HG02642 (cell line): ENCODE measurements at regions not wholly inside any gene's neighbourhood (a gene's known extent, or its start where the extent isn't known, plus 50 kb on each side); places are given as distances from the start of the nearest gene placed in this dataset.
"Not testable (repeated sequence)": the region's sequence is repeated elsewhere in the genome, so short reads cannot be mapped to it uniquely, and the experiment has no call there.

Source experiments
- ATAC-seq: cut with Tn5 transposase; IDR thresholded peaks from one replicate; pipeline ENCODE4 v1.9.1; 2021; ENCODE audit warnings: mild to moderate bottlenecking; ENCODE audit not compliant: unreplicated experiment, poor library complexity

DNA sequence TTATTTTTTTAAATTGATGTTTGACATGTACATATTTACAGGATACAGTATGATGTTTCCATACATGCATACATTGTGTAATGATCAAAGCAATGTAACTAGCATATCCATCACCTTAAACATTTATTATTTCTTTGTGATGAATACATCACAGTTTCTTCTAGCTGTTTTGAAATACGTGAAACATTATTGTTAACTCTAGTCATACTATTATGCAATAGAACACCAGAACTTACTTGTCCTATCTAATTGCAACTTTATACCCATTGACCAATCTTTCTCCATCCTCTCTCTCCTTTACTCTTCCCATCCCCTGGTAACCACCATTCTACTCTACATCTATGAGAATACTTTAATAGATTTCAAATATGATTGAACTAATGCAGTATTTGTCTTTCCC is 1942.7 kb downstream of the PCDH9 start:
- no peak for ATAC-seq

DNA sequence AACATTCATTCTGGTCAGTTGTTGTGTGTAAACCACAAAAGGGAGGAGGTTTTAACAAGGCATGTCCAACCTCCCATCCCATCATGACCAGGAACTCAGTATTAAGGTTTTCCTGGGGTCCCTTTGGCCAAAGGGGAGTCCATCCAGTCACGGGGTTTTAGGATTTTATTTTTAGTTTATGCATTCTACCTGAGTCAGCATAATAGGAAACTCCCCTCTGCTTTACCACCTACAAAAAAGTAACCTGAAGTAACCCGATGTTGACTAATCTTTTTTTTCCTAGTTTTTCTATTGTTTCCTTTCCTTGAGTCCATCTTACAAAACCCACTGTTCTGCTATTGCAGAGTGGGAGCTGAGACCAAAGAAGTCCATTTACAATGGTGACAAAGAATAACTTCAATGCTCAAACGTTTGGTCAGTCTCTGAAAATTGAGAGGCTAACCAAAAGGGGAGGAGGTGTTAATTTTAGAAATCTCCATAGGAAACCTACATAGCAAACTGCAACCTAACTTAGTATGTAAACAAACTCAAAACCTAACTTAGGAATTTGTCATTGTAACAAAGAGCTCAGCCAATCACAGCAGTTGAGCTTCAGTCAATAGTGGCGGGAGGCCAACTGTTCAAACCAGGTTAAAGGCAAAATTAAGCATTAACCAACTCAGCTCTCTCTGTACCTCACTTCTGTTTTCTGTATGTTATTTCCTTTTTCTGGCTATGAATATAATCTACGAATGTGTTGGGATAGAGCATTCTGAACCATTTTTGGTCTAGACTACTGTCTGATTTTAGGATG is 1954.1 kb downstream of the PCDH9 start:
- ATAC-seq, result no peak

DNA sequence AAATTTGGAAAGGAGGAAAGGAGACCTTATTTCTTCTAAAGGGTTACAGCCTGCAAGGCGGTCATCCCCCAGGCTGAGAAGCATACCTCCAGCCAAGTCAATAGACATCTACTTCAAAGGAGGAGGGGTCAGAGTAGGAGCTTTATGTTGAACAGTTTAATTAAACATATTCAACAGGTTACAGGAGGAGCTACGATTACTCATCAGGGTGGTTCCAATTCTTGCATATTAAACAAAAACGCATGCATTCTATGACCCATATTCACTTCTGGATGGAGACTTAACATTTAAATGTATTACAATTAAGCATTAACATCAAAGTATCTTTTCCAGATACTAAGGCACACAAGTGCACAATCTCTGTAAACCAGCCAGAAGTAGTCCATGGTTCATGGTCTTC is 1955.0 kb downstream of the PCDH9 start:
- no peak for ATAC-seq

DNA sequence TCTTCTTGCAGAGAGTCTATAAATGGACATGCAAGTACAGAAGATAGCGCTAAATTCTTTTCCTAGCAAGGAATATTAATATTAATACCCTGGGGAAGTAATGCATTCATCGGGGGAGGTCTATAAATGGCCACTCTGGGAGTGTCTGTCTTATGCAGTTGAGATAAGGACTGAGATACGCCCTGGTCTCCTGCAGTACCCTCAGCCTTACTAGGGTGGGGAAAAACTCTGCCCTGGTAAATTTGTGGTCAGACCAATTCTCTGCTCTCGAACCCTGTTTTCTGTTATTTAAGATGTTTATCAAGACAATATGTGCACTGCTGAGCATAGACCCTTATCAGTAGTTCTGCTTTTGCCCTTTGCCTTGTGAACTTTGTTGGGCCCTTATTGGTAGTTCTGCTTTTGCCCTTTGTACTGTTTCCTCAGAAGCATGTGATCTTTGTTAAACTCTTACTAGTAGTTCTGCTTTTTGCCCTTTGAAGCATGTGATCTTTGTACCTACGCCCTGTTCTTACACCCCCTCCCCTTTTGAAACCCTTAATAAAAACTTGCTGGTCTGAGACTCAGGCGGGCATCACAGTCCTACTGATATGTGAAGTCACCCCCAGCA is 1956.2 kb downstream of the PCDH9 start:
- not testable (repeated sequence) for ATAC-seq

DNA sequence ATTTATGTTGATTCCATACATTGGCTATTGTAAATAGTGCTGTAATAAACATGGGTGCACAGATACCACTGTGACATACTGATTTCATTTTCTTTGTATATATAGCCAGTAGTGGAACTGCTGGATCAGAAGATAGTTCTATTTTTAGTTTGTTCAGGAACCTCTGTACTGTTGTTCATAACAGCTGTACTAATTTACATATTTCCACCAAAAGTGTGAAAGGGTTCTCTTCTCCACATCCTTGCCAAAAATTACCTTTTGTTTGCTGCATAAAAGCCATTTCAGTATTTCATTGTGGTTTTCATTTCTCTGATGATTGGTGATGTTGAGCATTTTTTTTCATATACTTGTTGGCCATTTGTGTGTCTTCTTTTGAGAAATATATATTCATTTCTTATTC is 1962.1 kb downstream of the PCDH9 start:
- ATAC-seq, result no peak

DNA sequence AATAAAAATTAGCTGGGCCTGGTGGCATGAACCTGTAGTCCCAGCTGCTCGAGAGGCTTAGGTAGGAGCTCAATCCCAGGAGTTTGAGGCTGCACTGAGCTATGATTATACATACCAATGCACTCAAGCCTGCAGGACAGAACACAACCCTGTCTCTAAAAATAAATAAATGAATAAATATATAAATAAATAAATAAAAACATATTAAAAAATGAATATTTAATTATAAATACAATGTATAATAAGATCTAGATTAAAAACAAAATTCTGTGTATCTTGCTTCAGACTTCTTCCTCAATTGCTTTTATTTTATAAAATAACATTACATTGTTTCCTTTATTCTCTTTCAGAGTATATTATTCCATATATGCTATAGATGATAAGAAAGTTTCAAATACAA is 1964.1 kb downstream of the PCDH9 start:
- ATAC-seq, result no peak

DNA sequence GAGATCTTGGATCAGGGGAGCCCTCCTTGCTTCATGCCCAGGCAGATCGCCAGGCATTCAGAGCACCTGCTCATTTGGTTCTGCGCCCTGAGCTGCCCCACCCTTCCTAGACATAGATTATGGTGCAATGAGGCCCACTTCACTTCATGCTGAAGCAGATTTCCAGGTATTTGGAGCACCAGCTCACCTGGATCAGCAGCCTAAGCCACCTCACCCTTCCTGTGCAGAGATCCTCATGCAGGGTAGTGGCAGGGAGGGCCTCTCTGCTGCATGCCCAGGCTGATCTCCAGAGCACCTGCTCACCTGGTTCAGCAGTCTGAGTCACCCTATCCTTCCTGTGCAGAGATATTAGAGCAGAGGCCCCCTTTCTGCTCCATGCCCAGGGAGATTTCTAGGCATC is 1966.1 kb downstream of the PCDH9 start:
- ATAC-seq, result no peak

DNA sequence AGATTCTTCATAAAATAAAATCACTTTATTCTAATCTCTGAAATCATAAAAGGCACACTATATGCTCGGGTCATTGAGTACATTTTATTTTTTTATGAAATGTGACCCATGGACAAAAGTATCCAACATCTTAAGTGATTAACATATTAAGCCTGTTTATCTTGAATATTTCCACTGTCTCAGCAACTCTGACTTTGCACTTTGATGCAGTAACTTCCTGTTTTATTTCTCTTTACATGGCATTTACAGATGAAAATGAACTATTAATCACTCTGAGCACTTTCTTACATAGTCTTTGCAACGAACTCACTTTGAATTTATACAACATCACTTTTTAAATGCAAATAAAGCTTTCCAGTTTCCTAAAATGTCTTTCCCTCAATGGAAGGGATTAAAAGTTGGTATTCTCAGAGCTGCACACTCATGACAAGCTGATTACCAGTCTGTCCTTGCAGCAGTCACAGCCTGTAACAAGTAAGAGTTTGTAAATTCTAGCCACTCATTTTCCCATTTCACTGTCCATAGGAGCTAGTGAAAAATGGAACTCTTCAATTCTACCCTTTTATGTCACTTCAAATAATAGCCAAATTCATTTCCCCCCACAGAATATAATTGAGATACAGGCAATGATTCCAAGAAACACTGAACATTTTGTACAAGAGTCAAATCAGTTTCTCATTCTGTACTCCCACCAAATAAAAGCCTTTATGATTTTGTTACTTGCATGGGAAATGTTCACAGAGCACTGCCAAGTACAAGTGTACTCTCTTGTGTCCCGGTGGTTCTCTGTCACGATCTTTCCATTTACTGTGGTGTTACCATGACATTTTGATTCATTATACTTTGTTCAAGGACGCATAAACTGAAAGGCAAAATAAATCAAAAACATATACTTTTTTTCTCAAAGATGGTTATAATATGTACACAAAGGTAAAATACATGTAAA is 1968.9 kb downstream of the PCDH9 start:
- ATAC-seq, result no peak

DNA sequence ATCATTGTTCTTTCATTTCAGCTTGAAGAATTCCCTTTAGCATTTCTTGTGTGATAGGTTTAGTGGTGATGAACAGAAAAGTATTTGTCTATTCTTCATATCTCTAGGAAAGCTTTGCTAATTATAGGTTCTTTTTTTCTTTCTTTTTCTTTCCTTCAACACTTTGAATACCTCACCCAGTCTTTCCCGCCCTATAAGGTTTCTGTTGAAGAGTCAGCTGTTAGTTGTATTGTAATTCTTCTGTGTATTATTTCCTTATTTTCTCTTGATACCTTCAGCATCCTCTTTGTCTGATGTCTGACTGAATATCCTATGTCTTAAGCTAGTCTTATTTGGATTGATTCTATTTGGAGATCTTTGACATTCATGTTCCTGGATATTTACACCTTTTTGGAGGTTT is 1989.4 kb downstream of the PCDH9 start:
- no peak for ATAC-seq

DNA sequence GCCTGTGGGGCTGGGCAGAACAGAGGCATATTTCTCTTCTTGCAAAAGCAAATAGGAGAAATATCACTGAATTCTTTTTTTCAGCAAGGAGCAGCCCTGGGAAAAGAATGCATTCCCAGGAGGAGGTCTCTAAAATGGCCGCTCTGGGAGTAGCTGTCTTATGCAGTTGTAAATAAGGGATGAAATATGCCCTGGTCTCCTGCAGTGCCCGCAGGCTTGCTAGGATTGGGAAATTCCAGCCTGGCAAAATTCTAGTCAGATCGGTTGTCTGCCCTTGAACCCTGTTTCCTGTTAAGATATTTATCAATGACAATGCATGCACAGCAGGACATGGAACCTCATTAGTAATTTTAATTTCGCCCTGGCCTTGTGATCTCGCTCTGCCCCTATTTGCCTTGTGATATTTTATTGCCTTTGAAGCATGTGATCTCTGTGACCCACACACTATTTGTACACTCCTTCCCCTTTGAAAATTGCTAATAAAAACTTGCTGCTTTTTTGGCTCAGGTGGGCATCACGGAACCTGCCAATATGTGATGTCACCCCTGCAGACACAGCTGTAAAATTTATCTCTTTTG is 1993.2 kb downstream of the PCDH9 start:
- no peak for ATAC-seq

DNA sequence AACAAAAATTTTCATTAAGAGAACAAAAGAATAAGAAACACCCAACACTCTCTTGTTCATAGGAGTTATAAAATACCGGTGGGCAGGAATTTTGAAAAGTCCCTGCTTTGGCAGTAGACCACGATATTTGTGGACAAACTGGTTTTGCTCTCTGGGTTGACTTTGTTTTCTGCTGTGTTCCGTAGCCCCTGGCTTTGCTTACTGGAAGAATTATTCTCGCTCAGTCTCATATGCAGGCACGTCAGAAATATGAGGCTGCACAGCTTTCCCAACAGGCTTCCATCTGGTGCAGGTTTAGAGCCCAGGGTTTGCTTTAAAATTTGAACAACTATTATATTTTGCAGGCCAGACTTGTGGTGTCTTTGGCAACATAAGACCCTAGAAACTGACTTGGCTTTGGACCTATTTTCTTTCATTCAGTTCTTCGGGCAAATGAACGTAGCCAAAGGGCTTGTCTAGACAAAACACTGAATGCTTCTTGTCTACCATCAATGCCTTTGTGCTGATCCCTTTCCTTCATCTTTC is 2012.6 kb downstream of the PCDH9 start:
- ATAC-seq, result no peak

DNA sequence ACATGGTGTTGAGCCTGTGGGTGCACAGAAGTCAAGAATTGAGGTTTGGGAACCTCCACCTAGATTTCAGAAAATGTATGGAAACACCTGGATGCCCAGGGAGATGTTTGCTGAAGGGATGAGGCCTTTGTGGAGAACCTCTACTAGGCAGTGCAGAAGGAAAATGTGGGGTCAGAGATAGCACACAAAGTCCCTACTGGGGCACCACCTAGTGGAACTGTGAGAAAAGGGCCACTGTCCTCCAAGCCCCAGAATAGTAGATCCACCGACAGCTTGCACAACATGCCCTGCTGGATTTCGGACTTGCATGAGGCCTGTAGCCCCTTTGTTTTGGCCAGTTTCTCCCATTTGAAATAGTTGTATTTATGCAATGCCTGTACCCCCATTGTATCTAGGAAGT is 2027.3 kb downstream of the PCDH9 start:
- not testable (repeated sequence) for ATAC-seq

DNA sequence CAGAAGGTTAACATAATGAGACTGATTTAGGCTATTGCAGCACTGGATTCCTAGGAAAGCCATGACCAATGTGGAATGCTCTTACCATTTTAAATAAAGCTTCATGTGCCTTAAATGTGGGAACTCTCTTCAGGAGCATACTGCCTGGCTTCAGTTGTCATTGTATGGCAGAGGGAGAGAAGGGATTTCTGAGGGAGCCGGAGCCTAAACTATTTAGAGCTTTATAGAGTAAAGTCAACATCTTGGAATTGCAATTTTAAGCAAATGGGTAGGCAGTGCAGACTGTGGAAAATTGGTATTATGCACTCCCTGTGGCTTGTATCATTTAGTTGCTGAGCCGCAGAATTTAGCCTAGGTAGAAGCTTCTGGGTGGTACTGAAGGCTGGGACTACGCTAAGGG is 2041.4 kb downstream of the PCDH9 start:
- no peak for ATAC-seq

DNA sequence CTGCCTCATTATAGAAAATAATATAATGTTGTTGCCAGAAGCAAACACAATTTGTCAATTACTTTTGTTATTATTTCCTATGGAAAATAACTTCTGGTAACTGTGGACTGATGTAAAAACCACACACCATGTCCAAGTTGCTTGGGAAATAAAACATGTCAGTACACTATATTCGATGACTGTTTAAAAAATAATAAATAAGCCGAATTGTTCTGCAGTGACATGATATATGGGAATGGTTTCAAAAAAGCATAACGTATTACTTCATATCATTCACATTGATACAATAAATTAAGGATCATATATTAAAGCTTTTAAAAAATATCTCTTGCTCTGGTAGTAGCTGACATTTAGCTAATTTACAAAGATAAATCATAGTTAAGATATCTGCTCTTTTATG is 2062.1 kb downstream of the PCDH9 start:
- ATAC-seq, result no peak

DNA sequence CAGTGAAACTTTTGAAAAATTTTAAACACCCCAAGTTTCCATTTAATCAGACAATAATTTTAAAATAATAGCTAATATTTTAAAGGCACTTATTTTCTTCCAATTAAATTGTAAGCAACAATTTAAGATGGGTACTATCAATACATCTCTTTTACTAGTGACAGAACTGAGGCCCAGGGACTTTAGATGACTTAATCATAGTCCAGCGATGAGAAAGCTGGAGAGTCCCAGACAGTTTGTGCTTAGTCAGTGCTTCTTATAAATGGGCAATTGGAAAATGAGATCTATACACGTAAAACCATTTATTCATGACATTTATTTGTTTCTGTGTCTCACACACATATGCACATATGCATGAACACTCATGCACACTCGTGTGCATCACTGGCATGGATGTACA is 2063.5 kb downstream of the PCDH9 start:
- ATAC-seq, result no peak

DNA sequence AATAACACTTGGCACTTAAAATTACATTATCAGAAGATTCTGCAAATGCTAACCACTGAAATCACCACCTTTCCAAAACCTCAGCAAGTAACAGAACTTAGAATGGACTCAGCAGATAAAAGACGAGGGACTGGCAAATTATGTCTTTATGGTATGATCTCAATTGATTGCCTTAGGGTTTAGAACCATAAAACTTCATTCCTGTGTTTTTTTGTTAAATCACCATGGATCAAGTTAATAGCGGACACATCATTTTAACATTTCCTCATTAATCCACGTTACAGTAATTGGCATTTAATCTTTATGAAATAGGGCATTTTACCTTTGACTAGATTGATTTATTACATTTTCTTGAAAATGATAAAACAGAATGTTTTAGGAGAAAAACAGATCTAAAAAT is 2070.3 kb downstream of the PCDH9 start:
- ATAC-seq, result no peak

DNA sequence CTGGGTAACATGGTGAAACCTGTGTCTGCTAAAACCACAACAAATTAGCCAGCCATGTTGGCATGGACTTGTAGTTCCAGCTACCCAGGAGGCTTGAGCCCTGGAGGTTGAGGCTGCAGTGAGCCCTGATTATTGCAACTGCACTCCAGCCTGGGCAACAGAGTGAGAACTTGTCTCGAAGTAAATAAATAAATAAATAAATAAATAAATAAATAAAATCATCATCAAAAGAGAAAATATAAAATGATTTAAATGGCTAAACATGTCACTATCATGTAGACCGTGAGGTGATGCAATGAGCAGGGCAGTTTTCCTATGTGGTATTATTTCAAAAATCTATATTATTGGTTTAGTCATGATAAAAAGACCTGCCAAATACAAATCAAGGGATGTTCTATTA is 2074.3 kb downstream of the PCDH9 start:
- no peak for ATAC-seq

DNA sequence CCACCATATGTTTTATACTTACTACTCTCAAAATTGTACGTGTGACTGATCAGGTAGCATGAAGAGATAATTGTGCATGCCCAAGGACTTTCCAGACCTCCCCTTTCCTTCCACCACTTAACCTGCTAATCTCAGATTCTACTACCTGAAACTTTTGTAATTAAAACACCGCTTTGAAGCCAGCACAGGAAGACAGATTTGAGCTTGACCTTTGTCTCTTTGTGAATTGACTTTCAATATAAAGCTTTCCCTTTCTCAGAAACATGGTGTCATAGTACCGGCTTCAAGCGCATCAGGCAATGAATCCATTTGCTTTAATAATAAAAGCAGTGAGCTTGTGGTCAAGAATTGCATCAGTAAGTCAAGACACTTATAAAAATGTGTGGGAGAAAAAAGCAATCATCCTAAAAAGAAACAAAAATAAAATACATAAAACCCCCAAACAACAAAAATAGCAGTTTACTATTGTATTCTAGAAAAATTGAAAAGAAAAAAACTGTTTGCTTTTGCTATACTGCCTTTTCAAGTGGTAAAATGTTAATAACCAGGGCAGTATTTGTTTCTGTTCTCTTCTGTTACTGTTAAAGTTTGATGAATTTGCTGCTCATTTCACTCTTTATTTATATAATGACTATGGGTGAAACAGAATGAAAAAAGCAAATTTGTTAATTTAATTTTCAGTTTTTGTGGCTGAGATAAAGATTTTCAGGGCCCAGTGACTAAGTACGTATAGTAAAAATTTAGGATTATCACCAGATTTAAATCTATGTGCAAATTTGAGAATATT is 2075.3 kb downstream of the PCDH9 start:
- no peak for ATAC-seq

DNA sequence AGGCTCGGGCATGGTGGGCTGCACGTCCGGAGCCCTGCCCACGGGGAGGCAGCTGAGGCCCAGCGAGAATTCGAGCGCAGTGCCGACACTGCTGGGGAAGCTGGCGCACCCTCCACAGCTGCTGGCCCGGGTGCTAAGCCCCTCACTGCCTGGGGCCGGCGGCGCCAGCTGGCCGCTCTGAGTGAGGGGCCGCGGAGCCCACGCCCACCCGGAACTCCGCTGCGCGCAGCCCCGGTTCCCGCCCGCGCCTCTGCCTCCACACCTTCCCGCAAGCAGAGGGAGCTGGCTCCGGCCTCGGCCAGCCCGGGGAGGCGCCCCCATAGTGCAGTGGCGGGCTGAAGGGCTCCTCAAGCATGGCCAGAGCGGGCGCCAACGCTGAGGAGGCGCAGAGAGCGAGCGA is 2080.4 kb downstream of the PCDH9 start:
- ATAC-seq, result no peak

DNA sequence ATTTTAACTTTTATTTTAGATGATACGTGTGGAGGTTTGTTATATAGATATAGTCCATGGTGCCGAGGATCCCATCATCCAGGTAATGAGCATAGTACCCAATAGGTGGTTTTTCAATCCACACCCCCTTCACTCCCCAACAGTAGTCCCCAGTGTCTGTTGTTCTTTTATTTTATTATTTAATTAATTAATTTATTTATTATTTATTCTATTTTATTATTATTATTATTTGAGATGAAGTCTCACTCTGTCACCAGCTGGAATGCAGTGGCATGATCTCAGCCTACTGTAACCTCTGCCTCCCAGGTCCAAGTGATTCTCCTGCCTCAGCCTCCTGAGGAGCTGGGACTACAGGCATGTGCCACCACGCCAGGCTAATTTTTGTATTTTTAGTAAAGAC is 2086.2 kb downstream of the PCDH9 start:
- ATAC-seq, result no peak
